ENCODE measurements at regions not wholly inside any gene's neighbourhood (a gene's known extent, or its start where the extent isn't known, plus 50 kb on each side); places are given as distances from the start of the nearest gene placed in this dataset.

- no peak for DNase-seq (ENCODE audit: low read depth in 4 of 4, low spot score in 3 of 4)
Observed at GRCh38 chr12:38984388-38984787, 79.0 kb upstream of the CPNE8 start.

GRCh38 chr12:38983117-38983571, 77.8 kb upstream of the CPNE8 start:
- no peak for DNase-seq (ENCODE audit: low read depth in 4 of 4, low spot score in 3 of 4)

DNA sequence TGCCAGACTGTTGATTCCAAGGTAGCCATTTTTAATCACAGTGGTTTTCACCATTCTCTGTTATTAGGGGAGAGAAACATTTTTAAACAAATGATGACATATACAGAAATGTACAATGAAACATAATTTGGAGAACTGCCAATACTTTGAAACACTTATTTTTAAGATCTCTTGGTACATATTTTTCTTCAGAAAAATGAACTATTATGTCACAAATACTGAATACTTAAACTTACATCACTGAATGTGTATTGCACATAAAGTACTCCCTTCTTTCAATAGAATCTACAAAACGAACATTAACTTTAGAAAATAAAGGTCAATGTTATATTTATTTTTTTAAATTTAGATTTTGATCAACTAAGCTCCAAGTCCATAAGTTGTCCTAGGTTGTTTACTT, 71.7 kb upstream of the CPNE8 start:
- no peak for DNase-seq (ENCODE audit: low read depth in 4 of 4, low spot score in 3 of 4)

DNA sequence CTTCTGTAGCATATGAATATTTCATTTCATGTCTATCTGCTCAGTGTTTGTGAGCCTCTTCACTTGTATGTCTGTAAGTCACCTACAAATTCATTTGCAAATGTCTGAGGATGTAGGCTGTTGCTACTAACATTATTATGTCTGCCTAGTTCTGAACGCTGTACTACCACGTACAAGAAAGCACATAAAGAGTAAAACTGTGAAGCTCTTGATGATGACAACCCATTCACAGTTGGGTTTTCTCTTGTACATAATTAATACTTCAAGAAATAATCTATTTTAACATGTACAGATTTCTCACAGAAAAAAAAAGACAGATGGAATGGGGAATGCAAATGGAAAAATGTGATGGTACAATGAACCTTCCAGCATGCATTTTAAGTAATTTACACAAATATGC, 64.3 kb upstream of the CPNE8 start:
- no peak for DNase-seq (ENCODE audit: low read depth in 4 of 4, low spot score in 3 of 4)

DNA sequence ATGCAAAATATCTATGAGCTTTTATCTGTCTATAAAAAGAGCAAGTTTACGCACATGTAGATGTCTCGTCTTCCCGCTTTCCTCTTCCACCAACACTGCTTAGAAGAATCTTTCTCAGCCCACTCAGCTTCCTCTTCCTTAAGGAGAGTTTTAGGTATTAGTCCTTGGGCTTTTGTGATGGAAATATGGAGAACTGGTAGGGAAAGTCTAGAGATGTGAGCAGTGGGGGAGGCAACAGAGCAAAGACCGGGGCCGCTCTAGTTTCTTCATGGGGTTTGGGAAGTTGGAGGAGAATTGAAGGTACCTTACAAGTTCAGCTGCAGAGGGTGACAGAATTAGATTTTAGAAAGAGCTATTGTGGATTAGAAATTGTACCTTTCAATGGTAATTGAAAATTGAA, 56.3 kb upstream of the CPNE8 start:
- no peak for DNase-seq (ENCODE audit: low read depth in 4 of 4, low spot score in 3 of 4)

GRCh38 chr12:38961012-38961411, 55.6 kb upstream of the CPNE8 start:
- no peak for DNase-seq (ENCODE audit: low read depth in 4 of 4, low spot score in 3 of 4)

DNA sequence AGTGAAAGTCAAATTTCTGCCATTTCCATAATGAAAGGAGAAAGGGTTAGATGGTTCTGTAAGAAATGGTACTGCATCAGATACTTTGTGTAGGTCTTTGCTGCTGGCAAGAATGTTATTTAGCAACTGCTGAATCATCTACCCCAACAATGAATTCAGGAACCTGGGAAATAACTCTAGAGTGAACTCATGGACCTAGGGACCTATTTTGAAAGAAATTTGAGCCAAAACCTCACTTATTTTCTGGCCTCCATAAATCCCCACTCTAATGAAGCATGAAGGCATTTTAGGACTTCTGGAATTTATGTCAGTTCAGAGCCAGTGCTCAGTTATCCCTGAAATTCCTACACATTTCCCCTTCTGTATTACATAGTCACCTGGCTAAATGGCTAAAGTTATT, 50.9 kb upstream of the CPNE8 start:
- no peak for DNase-seq (ENCODE audit: low read depth in 4 of 4, low spot score in 3 of 4)

All from left renal pelvis (tissue), 4 donors.